Body of pancreas (tissue), 4 donors: ENCODE measurements at regions not wholly inside any gene's neighbourhood (a gene's known extent, or its start where the extent isn't known, plus 50 kb on each side); places are given as distances from the start of the nearest gene placed in this dataset.

Source experiments
- CTCF ChIP-seq, 7 experiments: fragments of 450-650 bp in 4 of 7; fragments of 200-600 bp in 3 of 7; sonication (generic) in 3 of 7; IDR thresholded peaks; one replicate each; pipeline ENCODE4 v1.5.1; 2016 to 2019; ENCODE audit warnings: antibody characterized with exemption in 7 of 7
- POLR2A ChIP-seq, 3 donors: fragments of 450-650 bp; IDR thresholded peaks; one replicate each; pipeline ENCODE4 v1.6.1; 2016; ENCODE audit warnings: antibody characterized with exemption in 3 of 3, mild to moderate bottlenecking in 2 of 3

DNA sequence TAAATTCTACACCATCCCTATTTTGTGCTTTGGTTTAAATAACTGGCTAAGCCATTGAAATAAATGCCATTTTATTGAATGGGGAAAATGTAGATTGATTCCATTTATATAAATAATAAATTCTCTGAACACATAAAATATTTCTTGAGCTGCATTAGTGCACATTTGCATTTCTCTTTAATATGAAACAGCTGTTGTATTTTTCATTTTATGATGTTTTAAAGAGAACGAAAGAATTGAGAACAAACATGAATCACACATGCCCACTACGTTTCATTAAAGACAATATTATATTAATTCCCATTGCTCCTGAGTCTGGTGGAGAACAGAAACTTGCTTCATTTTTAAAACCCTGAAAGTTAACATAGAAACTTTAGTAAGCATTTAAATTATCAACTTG is 235.7 kb upstream of the CFAP20DC start:
- TF ChIP-seq CTCF (IDR thresholded peaks at IDR 0.05) (no peak), POLR2A (IDR thresholded peaks at IDR 0.05) (no peak)
